ENCODE measurements at regions not wholly inside any gene's neighbourhood (a gene's known extent, or its start where the extent isn't known, plus 50 kb on each side); places are given as distances from the start of the nearest gene placed in this dataset.

- H3K4me1 ChIP-seq (ENCODE audit: insufficient read depth, low read length, severe bottlenecking): no peaks in the 10 kb centered on the region
- no peaks in the 10 kb centered on the region for H3K9me3 ChIP-seq (ENCODE audit: low read length)
- no peaks in the 10 kb centered on the region for H3K36me3 ChIP-seq (ENCODE audit: insufficient read depth, low read length)
- H3K9ac ChIP-seq (ENCODE audit: low read length): no peak overlapping the region
- no peaks in the 10 kb centered on the region for H3K79me2 ChIP-seq (ENCODE audit: insufficient read depth, low read length)
- no peak overlapping the region for H3K27ac ChIP-seq (ENCODE audit: low read depth, low read length, poor library complexity, severe bottlenecking)
- H3K9me2 ChIP-seq (ENCODE audit: low read depth, low read length): no peaks in the 10 kb centered on the region
- H3K27me3 ChIP-seq (ENCODE audit: insufficient read depth, low read length): no peaks in the 10 kb centered on the region
- H4K20me1 ChIP-seq (ENCODE audit: insufficient read depth, low read length): no peaks in the 10 kb centered on the region
- no peak overlapping the region for H2AFZ ChIP-seq (ENCODE audit: low read length)
- no peaks in the 10 kb centered on the region for H3F3A ChIP-seq (ENCODE audit: insufficient read depth, low read length)
- no peak for TF ChIP-seq EZH2 (IDR thresholded peaks at IDR 0.05; ENCODE audit: borderline replicate concordance, low read length)
- TF ChIP-seq CTCF (IDR thresholded peaks at IDR 0.05; ENCODE audit: low read length): no peak
- H3K4me3 ChIP-seq (ENCODE audit: low read depth, low read length, poor library complexity, severe bottlenecking): no peak overlapping the region
- no peak overlapping the region for H3K4me2 ChIP-seq (ENCODE audit: low read length)
These were observed 2144.7 kb downstream of the PCDH7 start for GRCh38 chr4:32864713-32865351.

- no peaks in the 10 kb centered on the region for H3K9me2 ChIP-seq (ENCODE audit: low read depth, low read length)
- no peaks in the 10 kb centered on the region for H3K4me1 ChIP-seq (ENCODE audit: insufficient read depth, low read length, severe bottlenecking)
- no peak overlapping the region for H3K27ac ChIP-seq (ENCODE audit: low read depth, low read length, poor library complexity, severe bottlenecking)
- no peaks in the 10 kb centered on the region for H3K36me3 ChIP-seq (ENCODE audit: insufficient read depth, low read length)
- H3K9me3 ChIP-seq (ENCODE audit: low read length): no peaks in the 10 kb centered on the region
- no peak overlapping the region for H2AFZ ChIP-seq (ENCODE audit: low read length)
- no peaks in the 10 kb centered on the region for H3K27me3 ChIP-seq (ENCODE audit: insufficient read depth, low read length)
- no peaks in the 10 kb centered on the region for H4K20me1 ChIP-seq (ENCODE audit: insufficient read depth, low read length)
- H3K9ac ChIP-seq (ENCODE audit: low read length): no peak overlapping the region
- no peaks in the 10 kb centered on the region for H3K79me2 ChIP-seq (ENCODE audit: insufficient read depth, low read length)
- TF ChIP-seq EZH2 (IDR thresholded peaks at IDR 0.05; ENCODE audit: borderline replicate concordance, low read length): no peak
- no peak for TF ChIP-seq CTCF (IDR thresholded peaks at IDR 0.05; ENCODE audit: low read length)
- H3K4me3 ChIP-seq (ENCODE audit: low read depth, low read length, poor library complexity, severe bottlenecking): no peak overlapping the region
- H3F3A ChIP-seq (ENCODE audit: insufficient read depth, low read length): no peaks in the 10 kb centered on the region
- no peak overlapping the region for H3K4me2 ChIP-seq (ENCODE audit: low read length)
These were observed 2156.4 kb downstream of the PCDH7 start for GRCh38 chr4:32876546-32876945.

GRCh38 chr4:32879913-32880312, 2159.7 kb downstream of the PCDH7 start:
- Histone ChIP-seq H3K27me3 (ENCODE audit: insufficient read depth, low read length) (no peaks in the 10 kb centered on the region), H3K79me2 (ENCODE audit: insufficient read depth, low read length) (no peaks in the 10 kb centered on the region), H3K27ac (ENCODE audit: low read depth, low read length, poor library complexity, severe bottlenecking) (no peak overlapping the region), H3K36me3 (ENCODE audit: insufficient read depth, low read length) (no peaks in the 10 kb centered on the region), H3K9ac (ENCODE audit: low read length) (no peak overlapping the region), H3K4me2 (ENCODE audit: low read length) (no peak overlapping the region), H2AFZ (ENCODE audit: low read length) (no peak overlapping the region), H3K9me3 (ENCODE audit: low read length) (no peaks in the 10 kb centered on the region), H3K4me3 (ENCODE audit: low read depth, low read length, poor library complexity, severe bottlenecking) (no peak overlapping the region), H4K20me1 (ENCODE audit: insufficient read depth, low read length) (no peaks in the 10 kb centered on the region), H3K4me1 (ENCODE audit: insufficient read depth, low read length, severe bottlenecking) (no peaks in the 10 kb centered on the region), H3K9me2 (ENCODE audit: low read depth, low read length) (no peaks in the 10 kb centered on the region), H3F3A (ENCODE audit: insufficient read depth, low read length) (no peaks in the 10 kb centered on the region)
- TF ChIP-seq CTCF (IDR thresholded peaks at IDR 0.05; ENCODE audit: low read length) (no peak), EZH2 (IDR thresholded peaks at IDR 0.05; ENCODE audit: borderline replicate concordance, low read length) (no peak)

Measured in OCI-LY1 (cell line).